Panc1 (cell line): ENCODE measurements at regions not wholly inside any gene's neighbourhood (a gene's known extent, or its start where the extent isn't known, plus 50 kb on each side); places are given as distances from the start of the nearest gene placed in this dataset.

Experiments
- ATAC-seq: fragments of 200-7000 bp; cut with Tn5 transposase; 2 replicates; pipeline ENCODE4 v1.9.1; 2020; ENCODE audit warnings: mild to moderate bottlenecking, moderate library complexity
- BruUV-seq: library from RNA; stranded (reverse); fragments of 400-500 nt; replicated peaks from 2 replicates; lab custom pipeline; 2021; lab: Mats Ljungman, UMichigan
- CTCF ChIA-PET: fragments of 300-600 bp; sonication (Branson Sonifier 250); formaldehyde crosslinking; loops from one replicate; lab custom pipeline; 2022; ENCODE audit warnings: antibody characterized with exemption; lab: Charles Lee
- POLR2A ChIA-PET: fragments of 300-600 bp; sonication (Branson Sonifier 250); formaldehyde crosslinking; loops from one replicate; lab custom pipeline; 2022; ENCODE audit warnings: antibody characterized with exemption; lab: Charles Lee
- DNase-seq: peaks from one replicate; pipeline ENCODE4 v3.0.0-alpha.2; 2010; ENCODE audit warnings: low read depth, low spot score
- H3K27ac ChIP-seq: 2 replicates; pipeline ENCODE4 v1.5.1; 2011; ENCODE audit warnings: mild to moderate bottlenecking, low read length, inconsistent platforms
- H3K27me3 ChIP-seq: fragments of 200-500 bp; sonication (Bioruptor generic); 2 replicates; pipeline ENCODE4 v1.6.0; 2014; ENCODE audit warnings: low read length, inconsistent platforms; ENCODE audit not compliant: control insufficient read depth, insufficient read depth
- H3K36me3 ChIP-seq: fragments of 200-500 bp; sonication (Bioruptor generic); 2 replicates; pipeline ENCODE4 v1.5.1; 2014; ENCODE audit warnings: inconsistent platforms, mild to moderate bottlenecking, low read length, moderate library complexity; ENCODE audit not compliant: control insufficient read depth, insufficient read depth
- H3K4me1 ChIP-seq: 2 replicates; pipeline ENCODE4 v1.5.1; 2011; ENCODE audit warnings: inconsistent platforms, mild to moderate bottlenecking, low read length, moderate library complexity; ENCODE audit not compliant: control insufficient read depth, insufficient read depth
- H3K4me3 ChIP-seq, 2 experiments: 2 replicates each; pipeline ENCODE4 v1.5.1; 2011 to 2012; ENCODE audit warnings: low read depth in 2 of 2, low read length in 2 of 2, mild to moderate bottlenecking in 2 of 2, inconsistent platforms in 1 of 2, moderate library complexity in 1 of 2
- H3K9me3 ChIP-seq: fragments of 200-500 bp; sonication (Bioruptor generic); 2 replicates; pipeline ENCODE4 v1.5.1; 2014; ENCODE audit warnings: low read depth, mild to moderate bottlenecking, inconsistent platforms, low read length, moderate library complexity; ENCODE audit not compliant: control insufficient read depth, insufficient read depth
- CTCF ChIP-seq: fragments of 450-650 bp; IDR thresholded peaks from 2 replicates; pipeline ENCODE4 v1.5.1; 2017; ENCODE audit warnings: mild to moderate bottlenecking
- POLR2AphosphoS5 ChIP-seq: IDR thresholded peaks from 2 replicates; pipeline ENCODE4 v1.6.1; 2012; ENCODE audit warnings: mild to moderate bottlenecking, low read depth, low read length, moderate library complexity
- REST ChIP-seq, 2 experiments: IDR thresholded peaks; 2 replicates each; pipeline ENCODE4 v1.6.1; 2011 to 2012; ENCODE audit warnings: low read depth in 2 of 2, control low read depth in 1 of 2, low read length in 1 of 2, mild to moderate bottlenecking in 1 of 2, moderate library complexity in 1 of 2; ENCODE audit not compliant: insufficient read depth in 1 of 2
- SIN3A ChIP-seq: IDR thresholded peaks from 2 replicates; pipeline ENCODE4 v1.6.1; 2012; ENCODE audit warnings: low read depth, mild to moderate bottlenecking, low read length, moderate library complexity, borderline replicate concordance; ENCODE audit not compliant: insufficient read depth
- TCF7L2 ChIP-seq: IDR thresholded peaks from 2 replicates; pipeline ENCODE4 v1.6.1; 2011; ENCODE audit warnings: mild to moderate bottlenecking, low read depth, low read length, inconsistent platforms
- in situ Hi-C: cut with HindIII; loops from 2 replicates; pipeline ENCODE4 v1.10.0; 2016; ENCODE audit warnings: low sequenced_read_pairs, low pct_unique_long_range_greater_than_20kb
- intact Hi-C: fragments of 100-400 bp; cut with micrococcal nuclease; formaldehyde crosslinking; loops from one replicate; pipeline ENCODE4 v1.10.0; 2022; ENCODE audit not compliant: unreplicated experiment

DNA sequence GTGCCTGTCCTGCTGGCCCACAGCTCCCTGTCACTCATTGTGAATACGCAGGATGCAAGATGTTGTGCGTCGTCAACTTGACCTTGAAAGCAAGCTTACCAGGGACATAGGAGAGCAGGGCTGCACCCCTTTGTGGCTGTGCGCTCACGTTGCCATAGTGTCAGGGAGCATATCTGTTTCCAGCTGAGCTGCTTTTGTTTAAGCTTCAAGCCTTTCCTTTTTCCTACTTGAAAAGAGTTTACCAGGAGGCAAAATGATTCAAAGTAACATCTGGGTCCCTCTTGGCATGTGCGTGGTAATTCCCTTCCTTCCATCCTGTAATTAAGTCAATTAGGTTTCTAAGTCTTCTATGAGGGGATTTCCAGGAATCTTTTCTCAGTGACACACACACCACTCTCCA, 537.1 kb downstream of the AJAP1 start:
- POLR2A ChIA-PET = no interaction called here
- Histone ChIP-seq H3K27ac (no peak overlapping the region), H3K9me3 (no peaks in the 10 kb centered on the region), H3K36me3 (no peaks in the 10 kb centered on the region), H3K4me3 (no peak overlapping the region), H3K4me1 (no peaks in the 10 kb centered on the region), H3K27me3 (no peaks in the 10 kb centered on the region; the same call in 1 of the 2 replicates)
- ATAC-seq (no peak), DNase-seq (no peak)
- intact Hi-C loops (no loop called here), in situ Hi-C loops (no loop called here)
- CTCF ChIA-PET = no interaction called here
- BruUV-seq = no TSS peak
- TF ChIP-seq CTCF (no peak), POLR2AphosphoS5 (no peak), REST (IDR thresholded peaks at IDR 0.05; ENCODE audit: insufficient read depth in 1 of 2, low read depth in 2 of 2, low read length in 1 of 2) (no peak), TCF7L2 (no peak), SIN3A (no peak)

- CTCF ChIA-PET = no interaction called here
- TF ChIP-seq TCF7L2 (no peak), POLR2AphosphoS5 (no peak), CTCF (no peak), SIN3A (no peak), REST (IDR thresholded peaks at IDR 0.05; ENCODE audit: insufficient read depth in 1 of 2, low read depth in 2 of 2, low read length in 1 of 2) (no peak)
- intact Hi-C loops (no loop called here), in situ Hi-C loops (no loop called here)
- no TSS peak for BruUV-seq
- no peak for DNase-seq
- Histone ChIP-seq H3K4me3 (no peak overlapping the region), H3K36me3 (no peaks in the 10 kb centered on the region), H3K9me3 (no peaks in the 10 kb centered on the region), H3K27ac (no peak overlapping the region), H3K4me1 (no peaks in the 10 kb centered on the region), H3K27me3 (no peaks in the 10 kb centered on the region)
- POLR2A ChIA-PET = no interaction called here
- ATAC-seq = no peak
Observed at GRCh38 chr1:5189384-5189783, 535.0 kb downstream of the AJAP1 start.
